ENCODE measurements at regions not wholly inside any gene's neighbourhood (a gene's known extent, or its start where the extent isn't known, plus 50 kb on each side); places are given as distances from the start of the nearest gene placed in this dataset.
"Not testable (repeated sequence)": the region's sequence is repeated elsewhere in the genome, so short reads cannot be mapped to it uniquely, and the experiment has no call there.

GRCh38 chr17:34771891-34772290, 189.4 kb downstream of the CCT6B start:
- DNase-seq, result no peak

DNA sequence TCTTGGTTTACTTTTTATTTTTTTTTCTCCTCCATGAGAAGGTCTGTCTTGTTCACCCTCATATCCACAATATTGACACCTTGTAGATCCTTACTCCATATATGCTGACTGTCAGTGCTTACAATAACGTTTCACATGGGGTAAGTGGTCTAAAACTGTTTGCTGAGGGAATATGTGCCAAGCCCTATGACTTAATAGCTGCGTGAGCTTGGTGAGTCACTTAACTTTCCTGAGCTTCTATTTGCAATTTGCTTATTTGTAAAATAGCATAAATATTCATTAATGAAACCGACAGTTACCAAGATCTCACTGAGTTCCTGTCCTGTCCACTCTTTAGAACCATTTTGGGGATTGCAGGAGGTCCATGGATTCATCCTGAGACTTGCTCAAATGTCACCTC, 190.7 kb downstream of the CCT6B start:
- DNase-seq, result no peak

DNA sequence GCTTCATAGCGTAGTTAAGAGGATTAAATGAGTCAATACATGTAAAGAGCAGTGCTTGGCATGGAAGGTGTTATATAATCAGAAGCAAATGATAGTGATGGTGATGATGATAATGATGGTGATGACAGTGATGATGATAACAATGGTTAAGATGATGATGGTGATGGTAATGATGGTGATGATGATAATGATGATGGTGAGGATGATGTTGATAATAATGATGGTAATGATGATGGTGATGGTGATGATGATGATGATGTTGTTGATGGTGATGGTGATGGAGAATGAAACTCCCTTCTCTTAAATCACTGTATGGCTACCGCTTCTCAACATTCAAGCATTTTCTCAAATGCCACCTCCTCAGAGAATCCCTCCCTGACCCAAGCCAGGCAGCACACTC, 190.5 kb downstream of the TMEM132E start:
- no peak for DNase-seq

DNA sequence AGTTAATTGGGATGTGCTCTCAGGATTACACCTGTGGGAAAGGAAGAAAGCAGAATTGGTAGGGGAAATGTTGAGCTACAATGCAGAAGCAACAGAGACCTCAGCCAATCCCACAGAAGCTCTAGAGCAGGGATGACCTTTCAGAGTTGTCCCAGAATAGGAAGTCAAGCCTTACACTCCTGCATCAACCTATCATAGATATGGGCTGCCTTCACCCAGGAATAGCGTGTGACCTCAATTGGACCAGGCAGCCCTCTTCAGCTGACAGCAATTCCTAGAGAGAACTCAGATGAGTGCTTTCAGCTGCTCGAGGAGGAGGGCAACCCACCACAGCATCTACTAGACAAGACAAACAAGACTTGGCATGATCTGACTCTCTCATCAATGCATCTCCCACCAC, 189.7 kb downstream of the TMEM132E start:
- peak; percentile 44 for DNase-seq

DNA sequence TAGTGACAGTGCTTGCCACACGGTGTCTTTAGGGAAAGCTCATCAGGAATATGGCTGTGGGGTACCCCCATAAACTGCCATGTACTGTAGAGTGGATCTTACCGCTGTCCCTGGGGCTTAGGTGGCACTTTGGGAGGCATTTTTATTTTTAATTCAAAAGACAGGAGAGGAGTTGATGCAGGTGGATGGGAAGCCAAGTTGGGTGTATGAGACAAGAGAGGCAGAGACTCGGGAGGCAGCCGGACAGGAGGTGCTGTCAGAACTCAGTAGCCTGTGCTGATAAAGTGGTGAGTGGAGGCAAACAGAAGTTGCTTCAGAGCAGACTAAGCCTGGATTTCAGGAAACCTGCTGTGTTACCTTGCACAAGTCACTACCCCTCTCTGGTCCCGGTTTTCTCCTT, 185.9 kb downstream of the TMEM132E start:
- no peak for DNase-seq

DNA sequence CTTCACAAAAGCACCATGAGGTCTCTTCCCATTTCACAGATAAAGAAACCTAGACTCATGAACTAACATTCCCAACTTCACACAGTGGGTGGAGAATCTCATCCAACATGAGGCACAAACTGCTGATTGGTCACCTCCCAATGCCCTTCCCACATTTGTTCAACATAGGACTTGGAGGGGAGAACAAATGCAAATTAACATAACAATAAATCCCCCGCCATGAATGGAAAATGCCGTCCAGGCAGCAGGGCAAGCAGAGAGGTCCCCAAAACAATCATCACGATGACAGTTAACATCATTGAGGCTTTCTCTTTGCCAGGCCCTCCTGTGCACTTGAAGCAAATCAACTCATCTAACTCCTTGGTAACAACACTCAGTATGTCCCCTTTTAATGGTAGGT, 185.3 kb downstream of the TMEM132E start:
- no peak for DNase-seq

DNA sequence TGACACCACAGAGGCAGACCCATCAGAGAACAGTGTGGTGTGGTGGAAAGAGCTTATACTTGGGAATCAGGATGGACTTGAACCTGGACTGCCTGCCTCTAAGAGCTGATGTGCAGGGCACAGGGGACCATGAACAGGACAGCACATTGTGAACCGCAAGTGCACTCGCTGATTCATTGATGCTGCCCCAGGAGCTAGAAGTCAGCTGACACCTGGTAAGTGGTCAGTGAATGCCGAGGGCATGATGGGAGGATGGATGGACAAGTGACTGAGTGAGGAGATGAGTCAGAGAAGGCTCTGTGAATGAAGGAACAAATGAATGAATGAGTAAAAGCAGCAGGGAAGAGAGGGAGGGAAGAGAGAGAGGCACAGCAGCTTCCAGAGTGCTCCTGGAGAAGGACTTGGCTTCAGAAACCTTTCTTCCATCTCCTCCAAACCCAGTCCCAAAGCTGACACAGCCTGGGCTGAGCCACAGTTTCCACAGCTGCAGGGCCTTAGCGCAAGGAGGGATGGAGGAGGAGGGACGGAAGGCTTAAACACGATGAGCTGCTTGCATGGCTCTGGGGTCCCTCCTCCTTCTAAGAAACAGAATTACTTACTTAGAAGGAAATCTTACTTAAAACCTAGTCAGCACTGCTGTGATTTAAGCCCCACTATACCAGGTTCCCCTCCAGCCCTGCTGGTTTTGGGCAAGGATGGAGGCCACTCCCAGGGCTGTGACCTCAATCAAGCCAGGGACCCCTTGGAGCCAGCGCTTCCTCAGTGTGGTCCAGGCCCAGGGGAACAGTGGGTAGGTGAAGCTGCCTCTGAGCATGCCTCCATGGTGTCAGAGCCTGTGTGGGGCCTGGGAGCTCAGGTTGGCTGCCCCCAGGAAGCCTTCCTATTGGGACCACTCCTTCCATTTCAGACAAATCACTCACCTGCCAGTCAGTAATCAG, 184.6 kb downstream of the TMEM132E start:
- DNase-seq, result no peak

DNA sequence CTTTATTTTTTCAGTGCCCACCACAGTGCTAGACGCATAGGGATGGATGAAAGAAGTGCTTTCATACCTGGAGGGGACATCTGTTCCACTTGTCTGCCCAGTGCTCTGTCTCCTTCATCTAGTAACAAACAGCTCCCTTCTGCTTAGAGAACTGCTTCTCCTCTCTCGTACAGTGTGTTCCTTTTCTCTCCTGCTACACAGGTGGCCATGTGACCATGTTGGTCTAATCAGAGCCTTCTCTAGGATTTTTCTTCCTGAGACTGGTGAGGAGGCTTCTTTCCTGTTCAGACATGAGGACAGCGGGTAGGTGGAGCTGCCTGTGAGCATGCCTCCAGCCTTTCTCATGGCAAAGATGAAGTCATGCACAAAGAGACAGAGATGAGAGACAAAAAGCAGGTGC, 182.7 kb downstream of the TMEM132E start:
- no peak for DNase-seq

DNA sequence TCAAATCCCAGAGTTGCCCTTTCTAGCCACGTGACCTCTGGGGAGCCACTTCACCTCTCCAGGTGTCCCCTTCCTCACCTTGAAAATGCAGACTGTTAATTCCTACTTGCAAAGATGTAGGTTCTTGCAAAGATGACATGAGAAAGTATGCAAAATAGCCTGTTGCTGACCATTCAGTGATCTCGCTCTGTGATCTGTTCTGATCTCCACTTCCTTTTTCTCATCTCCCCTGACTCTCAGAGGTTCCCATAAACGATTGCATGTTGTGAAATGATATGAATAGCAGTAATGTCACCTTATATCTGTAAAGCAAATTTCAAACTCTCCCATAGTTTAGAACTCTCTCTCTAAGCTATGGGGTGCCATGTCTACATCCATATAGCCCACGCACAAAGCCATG, 182.3 kb downstream of the TMEM132E start:
- DNase-seq, result no peak

GRCh38 chr17:34760931-34761495, 181.6 kb downstream of the TMEM132E start:
- peak; percentile 69 for DNase-seq

GRCh38 chr17:34758718-34759117, 179.3 kb downstream of the TMEM132E start:
- peak; percentile 46 for DNase-seq

GRCh38 chr17:34758316-34758715, 178.9 kb downstream of the TMEM132E start:
- DNase-seq, result no peak

DNA sequence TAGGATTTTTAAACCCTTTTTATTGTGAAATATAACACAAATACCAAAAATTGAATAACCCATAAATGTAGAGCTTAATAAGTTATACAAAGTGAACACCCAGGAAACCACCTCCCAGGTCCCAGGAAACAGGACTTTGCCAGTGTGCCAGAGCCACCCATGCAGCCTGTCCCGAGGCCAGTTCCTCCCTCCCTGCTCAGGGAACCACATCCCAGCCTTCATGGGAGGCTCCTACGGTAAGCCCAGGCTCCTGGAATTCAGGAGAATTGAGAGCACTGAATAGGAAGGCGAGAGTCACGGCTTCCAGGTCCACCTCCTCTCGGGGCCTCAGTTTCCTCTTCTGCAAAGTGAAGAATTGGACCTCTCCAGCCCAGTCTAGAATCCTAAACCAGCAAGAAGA, 178.2 kb downstream of the TMEM132E start:
- no peak for DNase-seq

- DNase-seq, result no peak
Measured at GRCh38 chr17:34757106-34757505, 177.7 kb downstream of the TMEM132E start.

DNA sequence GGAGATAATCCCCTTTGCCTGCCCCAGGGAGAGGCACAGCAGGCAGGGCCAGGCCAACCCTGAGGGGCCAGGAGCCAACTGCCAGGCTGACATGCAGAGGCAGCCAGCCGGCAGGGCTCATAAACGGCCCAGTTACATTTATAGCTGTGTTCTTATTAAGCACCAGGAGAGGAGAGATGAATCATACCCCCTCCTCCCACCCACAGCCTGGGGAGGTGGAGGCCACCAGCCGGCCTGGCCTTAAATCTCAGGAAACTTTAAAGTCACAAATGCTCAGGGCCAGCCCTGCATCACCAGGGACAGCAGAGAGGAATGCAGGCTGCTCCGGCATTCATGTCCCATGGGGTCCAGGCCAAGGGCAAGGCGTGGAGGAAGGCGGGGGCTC, 177.2 kb downstream of the TMEM132E start:
- DNase-seq, result no peak

GRCh38 chr17:34755981-34756636, 176.7 kb downstream of the TMEM132E start:
- DNase-seq, result no peak

- no peak for DNase-seq
Measured at GRCh38 chr17:34755371-34755770, 176.0 kb downstream of the TMEM132E start.

DNA sequence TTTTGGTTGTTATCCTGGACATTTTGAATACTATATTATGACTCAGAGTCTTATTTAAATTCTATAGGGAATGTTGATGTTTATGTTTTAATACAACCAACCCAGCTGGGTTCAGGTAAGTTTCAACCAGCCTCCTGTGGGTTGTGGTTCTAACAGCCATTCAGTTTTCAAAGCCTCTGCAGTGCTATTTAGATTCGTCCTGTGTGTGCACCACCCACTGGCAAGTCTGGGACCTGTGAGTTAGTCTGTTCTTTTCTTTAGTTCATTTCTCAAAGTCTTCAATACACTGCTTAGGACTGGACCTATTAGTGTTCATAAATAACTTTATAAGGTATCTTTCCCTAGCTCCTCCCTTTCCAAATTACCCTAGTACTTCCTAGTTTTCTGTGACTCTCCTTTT, 170.6 kb downstream of the TMEM132E start:
- no peak for DNase-seq

DNA sequence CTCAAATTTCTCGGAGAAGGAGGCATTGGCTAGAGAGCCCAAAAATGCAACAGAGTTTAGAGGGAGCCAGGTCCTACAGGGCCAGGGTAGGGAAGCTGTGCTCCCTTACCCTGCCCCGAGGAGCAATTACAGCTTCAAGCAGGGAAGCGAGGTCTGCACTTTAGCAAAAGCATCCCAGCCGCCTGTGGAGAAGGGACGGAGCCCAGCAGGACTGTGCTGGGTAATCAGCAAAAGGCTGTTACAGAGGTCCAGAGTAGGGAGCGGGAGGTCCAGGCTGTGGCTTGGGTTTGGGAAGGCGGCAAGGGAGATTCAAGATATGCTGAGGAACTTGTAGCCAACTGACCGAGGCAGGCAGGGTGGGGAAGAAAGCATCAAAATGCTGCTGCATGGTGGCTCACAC, 162.6 kb downstream of the TMEM132E start:
- no peak for DNase-seq

DNA sequence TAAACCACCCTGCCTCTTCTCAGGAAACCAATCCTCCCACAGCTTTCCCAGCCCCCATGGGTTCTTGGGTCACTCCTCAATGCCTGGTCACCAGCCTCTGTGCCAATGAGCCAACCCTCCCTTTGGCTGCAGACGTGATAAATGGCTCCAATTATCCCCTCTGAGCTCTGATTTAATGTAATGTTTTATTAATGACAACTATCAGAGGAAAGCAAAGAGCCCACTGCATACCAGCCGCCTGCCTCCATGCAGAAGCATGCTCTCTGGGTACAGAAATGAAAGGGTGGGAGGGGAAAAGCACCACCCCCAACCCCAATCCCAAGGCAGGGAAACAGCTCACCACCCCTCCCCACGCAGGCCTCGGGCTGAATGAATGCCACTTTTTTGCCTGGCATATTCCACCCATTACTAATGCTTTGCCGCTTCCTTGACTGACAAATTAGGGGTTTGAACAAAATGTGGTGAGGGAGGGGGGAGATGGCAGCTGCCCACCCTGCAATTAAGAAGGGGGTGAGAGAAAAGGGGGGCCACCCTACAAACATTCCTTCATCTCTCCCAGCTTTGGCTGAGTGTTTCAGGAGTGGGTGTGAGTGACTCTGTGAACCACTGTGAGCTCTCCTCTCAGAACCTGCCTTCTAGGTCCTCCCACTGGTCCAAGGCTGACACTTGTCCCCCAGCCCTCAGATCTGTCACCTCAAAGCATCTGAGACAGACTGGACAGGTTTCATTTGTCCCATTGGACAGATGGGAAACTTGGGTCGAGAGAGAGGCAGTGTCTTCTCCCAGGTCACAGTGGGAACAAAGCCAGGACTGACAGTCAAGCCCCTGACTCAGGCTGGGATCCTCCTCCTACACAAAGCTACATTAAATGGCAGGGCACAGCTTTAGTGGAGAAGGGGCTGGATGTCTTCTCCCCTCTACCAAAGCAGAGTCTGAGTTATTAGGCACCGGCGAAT, 161.5 kb downstream of the TMEM132E start:
- no peak for DNase-seq

GRCh38 chr17:34739386-34739785, 160.0 kb downstream of the TMEM132E start:
- no peak for DNase-seq

DNA sequence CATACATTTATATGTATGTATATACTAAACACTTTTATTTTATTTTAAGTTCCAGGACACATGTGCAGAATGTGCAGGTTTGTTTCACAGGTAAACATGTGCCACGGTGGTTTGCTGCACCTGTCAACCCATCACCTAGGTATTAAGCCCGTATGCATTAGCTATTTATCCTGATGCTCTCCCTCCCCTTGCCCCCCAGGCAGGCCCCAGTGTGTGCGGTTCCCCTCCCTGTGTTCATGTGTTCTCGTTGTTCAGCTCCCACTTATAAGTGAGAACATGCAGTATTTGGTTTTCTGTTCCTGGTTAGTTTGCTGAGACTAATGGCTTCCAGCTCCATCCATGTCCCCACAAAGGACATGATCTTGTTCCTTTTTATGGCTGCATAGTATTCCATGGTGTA, 158.3 kb downstream of the TMEM132E start:
- DNase-seq, result not testable (repeated sequence)

DNA sequence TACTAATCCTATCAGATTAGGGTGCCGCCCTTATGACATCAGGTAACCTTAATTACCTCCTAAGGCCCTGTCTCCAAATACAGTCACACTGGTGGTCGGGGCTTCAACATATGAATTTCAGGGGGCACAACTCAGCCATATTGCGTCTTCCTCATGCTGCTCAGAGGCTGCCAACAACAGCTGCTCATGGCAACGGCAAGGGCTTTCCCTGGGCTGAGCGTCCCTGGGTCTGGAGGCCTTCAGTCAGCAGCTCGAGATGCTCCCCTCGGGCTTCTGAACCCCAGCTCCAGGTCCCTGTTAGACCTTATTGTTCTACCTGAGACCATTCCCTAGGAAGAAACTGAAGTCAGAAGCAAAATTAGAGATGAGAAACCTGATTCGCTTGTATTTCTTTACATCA, 157.2 kb downstream of the TMEM132E start:
- no peak for DNase-seq

Measured in DMS79 treated with DMSO at 0.1 percent for 48 hours (cell line).